ENCODE measurements at regions not wholly inside any gene's neighbourhood (a gene's known extent, or its start where the extent isn't known, plus 50 kb on each side); places are given as distances from the start of the nearest gene placed in this dataset.

GRCh38 chr2:155980941-155981560 lies 351.5 kb downstream of the NR4A2 start:
- FAIRE-seq (no peak), DNase-seq (ENCODE audit: low read depth, low spot score) (no peak)
- dilution Hi-C loops (cut with MboI; ENCODE audit: extremely low pct_ligation_motif_present, low sequenced_read_pairs): no loop called here
- Histone ChIP-seq H4K20me1 (replicated peaks; ENCODE audit: control insufficient read depth, extremely low read depth, insufficient read depth, low read length) (no peaks in the 10 kb centered on the region), H2AFZ (ENCODE audit: low read depth, low read length) (no peak overlapping the region), H3K36me3 (ENCODE audit: control insufficient read depth in 2 of 2, extremely low read depth in 1 of 2, insufficient read depth in 2 of 2, low read length in 2 of 2) (no peaks in the 10 kb centered on the region), H3K4me2 (ENCODE audit: insufficient read depth, low read length) (no peak overlapping the region), H3K9me3 (replicated peaks; ENCODE audit: control insufficient read depth, insufficient read depth, low read length) (no peaks in the 10 kb centered on the region), H3K4me1 (ENCODE audit: control insufficient read depth, extremely low read depth, insufficient read depth, low read length) (no peaks in the 10 kb centered on the region), H3K9ac (replicated peaks; ENCODE audit: extremely low read depth, insufficient read depth, low read length) (no peak overlapping the region), H3K4me3 (replicated peaks in 1 of 3; ENCODE audit: insufficient read depth in 1 of 3, low read depth in 1 of 3, low read length in 3 of 3) (no peak overlapping the region), H3K27me3 (ENCODE audit: control insufficient read depth in 2 of 2, insufficient read depth in 2 of 2, low read length in 2 of 2) (no peaks in the 10 kb centered on the region), H3K79me2 (ENCODE audit: control insufficient read depth, insufficient read depth, low read length) (no peaks in the 10 kb centered on the region), H3K27ac (ENCODE audit: insufficient read depth, low read depth, low read length) (no peak overlapping the region), H3K9me1 (replicated peaks; ENCODE audit: control insufficient read depth, extremely low read depth, insufficient read depth, low read length) (no peaks in the 10 kb centered on the region)
- POLR2A ChIA-PET: no interaction called here
- CTCF ChIA-PET: no interaction called here
- BruUV-seq (replicated peaks): no TSS peak
- intact Hi-C loops (cut with micrococcal nuclease): no loop called here
- no peak for TF ChIP-seq GATA2 (IDR thresholded peaks at IDR 0.05; ENCODE audit: insufficient read depth, insufficient read length, low read depth, low read length)
- TF ChIP-seq MAX (IDR thresholded peaks at IDR 0.05; ENCODE audit: insufficient read depth, insufficient read length): no peak
- TF ChIP-seq MYC (IDR thresholded peaks at IDR 0.05; ENCODE audit: low read depth, low read length): no peak
- no peak for TF ChIP-seq CTCF (IDR thresholded peaks at IDR 0.05; ENCODE audit: extremely low read depth in 1 of 2, insufficient read depth in 1 of 2, low read depth in 1 of 2, low read length in 2 of 2)
- TF ChIP-seq POLR2AphosphoS5 (IDR thresholded peaks at IDR 0.05; ENCODE audit: insufficient read depth, low read depth, low read length): no peak
- no peak for TF ChIP-seq POLR2A (IDR thresholded peaks at IDR 0.05; ENCODE audit: low read depth, low read length)
- TF ChIP-seq JUN (IDR thresholded peaks at IDR 0.05; ENCODE audit: borderline replicate concordance, insufficient read depth, insufficient read length, low read depth): no peak
- no peak for TF ChIP-seq EZH2 (IDR thresholded peaks at IDR 0.05; ENCODE audit: borderline replicate concordance, low read depth, low read length, severe bottlenecking)
- no peak for TF ChIP-seq FOS (IDR thresholded peaks at IDR 0.05; ENCODE audit: borderline replicate concordance, insufficient read depth, low read length)
